22Rv1 (cell line): ENCODE measurements at regions not wholly inside any gene's neighbourhood (a gene's known extent, or its start where the extent isn't known, plus 50 kb on each side); places are given as distances from the start of the nearest gene placed in this dataset.

Experiments
- ZFX ChIP-seq: fragments of 450-650 bp; IDR thresholded peaks from 2 replicates; pipeline ENCODE4 v1.6.1; 2017; ENCODE audit warnings: antibody characterized with exemption, borderline replicate concordance
- TF ChIP-seq, protein P1 (sequence below): fragments of 450-650 bp; IDR thresholded peaks from 2 replicates; pipeline ENCODE4 v1.5.1; 2017; ENCODE audit warnings: mild to moderate bottlenecking

DNA sequence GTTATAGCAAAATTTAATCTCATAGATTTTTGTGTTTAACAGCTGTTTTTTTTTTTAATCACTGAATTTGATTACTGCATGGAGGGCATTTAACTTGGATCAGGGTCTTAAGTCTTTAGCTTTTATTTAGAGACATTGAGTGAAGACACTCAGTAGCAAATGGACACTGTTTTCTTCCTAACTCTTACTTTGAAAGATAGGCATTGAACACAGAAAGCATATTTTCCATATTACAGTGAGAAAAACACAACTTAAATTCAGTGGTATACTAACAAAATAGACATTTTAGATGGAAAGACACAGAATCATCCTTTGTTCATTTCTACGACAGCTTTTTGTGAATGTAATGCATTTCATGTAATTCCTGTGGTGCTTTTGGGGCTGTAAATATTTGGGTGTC is 571.8 kb downstream of the PRKD1 start:
- TF ChIP-seq, protein P1, sequence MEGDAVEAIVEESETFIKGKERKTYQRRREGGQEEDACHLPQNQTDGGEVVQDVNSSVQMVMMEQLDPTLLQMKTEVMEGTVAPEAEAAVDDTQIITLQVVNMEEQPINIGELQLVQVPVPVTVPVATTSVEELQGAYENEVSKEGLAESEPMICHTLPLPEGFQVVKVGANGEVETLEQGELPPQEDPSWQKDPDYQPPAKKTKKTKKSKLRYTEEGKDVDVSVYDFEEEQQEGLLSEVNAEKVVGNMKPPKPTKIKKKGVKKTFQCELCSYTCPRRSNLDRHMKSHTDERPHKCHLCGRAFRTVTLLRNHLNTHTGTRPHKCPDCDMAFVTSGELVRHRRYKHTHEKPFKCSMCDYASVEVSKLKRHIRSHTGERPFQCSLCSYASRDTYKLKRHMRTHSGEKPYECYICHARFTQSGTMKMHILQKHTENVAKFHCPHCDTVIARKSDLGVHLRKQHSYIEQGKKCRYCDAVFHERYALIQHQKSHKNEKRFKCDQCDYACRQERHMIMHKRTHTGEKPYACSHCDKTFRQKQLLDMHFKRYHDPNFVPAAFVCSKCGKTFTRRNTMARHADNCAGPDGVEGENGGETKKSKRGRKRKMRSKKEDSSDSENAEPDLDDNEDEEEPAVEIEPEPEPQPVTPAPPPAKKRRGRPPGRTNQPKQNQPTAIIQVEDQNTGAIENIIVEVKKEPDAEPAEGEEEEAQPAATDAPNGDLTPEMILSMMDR: no peak
- no peak for TF ChIP-seq ZFX
